GM12878 (cell line): ENCODE measurements at regions not wholly inside any gene's neighbourhood (a gene's known extent, or its start where the extent isn't known, plus 50 kb on each side); places are given as distances from the start of the nearest gene placed in this dataset.

Experiments used
- BHLHE40 ChIP-seq, 2 experiments: fragments of 450-650 bp in 1 of 2; IDR thresholded peaks; 2 replicates each; pipeline ENCODE4 v1.6.1; 2011 to 2017; ENCODE audit warnings: low read depth in 2 of 2, borderline replicate concordance in 1 of 2, improper control_type of control experiment in 1 of 2, low read length in 1 of 2, mild to moderate bottlenecking in 1 of 2
- BRCA1 ChIP-seq: IDR thresholded peaks from 2 replicates; pipeline ENCODE4 v1.6.1; 2011; ENCODE audit warnings: low read depth, low read length, improper control_type of control experiment
- E2F8 ChIP-seq: fragments of 450-650 bp; IDR thresholded peaks from 2 replicates; pipeline ENCODE4 v1.6.1; 2018; ENCODE audit warnings: mild to moderate bottlenecking, low read depth, moderate library complexity; ENCODE audit not compliant: partially characterized antibody
- EP300 ChIP-seq, 2 experiments: fragments of 150-350 bp in 1 of 2; IDR thresholded peaks; 2 replicates each; pipeline ENCODE4 v1.6.1; 2011 to 2012; ENCODE audit warnings: low read depth in 2 of 2, low read length in 2 of 2, borderline replicate concordance in 1 of 2, improper control_type of control experiment in 1 of 2, inconsistent platforms in 1 of 2; ENCODE audit not compliant: control insufficient read depth in 1 of 2
- HDAC2 ChIP-seq: fragments of 200-600 bp; sonication (generic); IDR thresholded peaks from 2 replicates; pipeline ENCODE4 v1.6.1; 2017
- IKZF2 ChIP-seq, 2 experiments: fragments of 450-650 bp; IDR thresholded peaks; 2 replicates each; pipeline ENCODE4 v1.6.1; 2017; ENCODE audit warnings: mild to moderate bottlenecking in 2 of 2, moderate library complexity in 2 of 2
- IRF4 ChIP-seq: IDR thresholded peaks from 2 replicates; pipeline ENCODE4 v1.6.1; 2011; ENCODE audit warnings: low read depth, low read length
- JUND ChIP-seq: IDR thresholded peaks from 2 replicates; pipeline ENCODE4 v1.6.1; 2012; ENCODE audit warnings: low read depth, mild to moderate bottlenecking, low read length, improper control_type of control experiment, moderate library complexity
- NFXL1 ChIP-seq: fragments of 450-650 bp; IDR thresholded peaks from 2 replicates; pipeline ENCODE4 v1.6.1; 2017; ENCODE audit warnings: antibody characterized with exemption, mild to moderate bottlenecking, borderline replicate concordance
- NFYA ChIP-seq: IDR thresholded peaks from 2 replicates; pipeline ENCODE4 v1.6.1; 2011; ENCODE audit warnings: low read depth, mild to moderate bottlenecking, low read length, improper control_type of control experiment, borderline replicate concordance
- PKNOX1 ChIP-seq: fragments of 450-650 bp; IDR thresholded peaks from 2 replicates; pipeline ENCODE4 v1.6.1; 2016; ENCODE audit warnings: mild to moderate bottlenecking
- RELA ChIP-seq: fragments of 450-650 bp; IDR thresholded peaks from 2 replicates; pipeline ENCODE4 v1.8.0; 2014; ENCODE audit warnings: borderline replicate concordance; ENCODE audit not compliant: partially characterized antibody
- SMAD1 ChIP-seq: fragments of 450-650 bp; IDR thresholded peaks from 2 replicates; pipeline ENCODE4 v1.6.1; 2018; ENCODE audit warnings: mild to moderate bottlenecking, low read depth; ENCODE audit not compliant: partially characterized antibody
- SMC3 ChIP-seq: IDR thresholded peaks from 2 replicates; pipeline ENCODE4 v1.6.1; 2011; ENCODE audit warnings: low read length, improper control_type of control experiment, borderline replicate concordance
- SREBF2 ChIP-seq: IDR thresholded peaks from 2 replicates; pipeline ENCODE4 v1.6.1; 2012; ENCODE audit warnings: mild to moderate bottlenecking, low read length
- SUPT20H ChIP-seq: IDR thresholded peaks from 2 replicates; pipeline ENCODE4 v1.6.1; 2011; ENCODE audit warnings: low read depth, mild to moderate bottlenecking, low read length, moderate library complexity, borderline replicate concordance; ENCODE audit not compliant: control insufficient read depth
- TCF3 ChIP-seq: IDR thresholded peaks from 2 replicates; pipeline ENCODE4 v1.6.1; 2012; ENCODE audit warnings: low read depth, mild to moderate bottlenecking, low read length, borderline replicate concordance; ENCODE audit not compliant: insufficient read depth
- ZBTB4 ChIP-seq: fragments of 450-650 bp; formaldehyde crosslinking; IDR thresholded peaks from 2 replicates; pipeline ENCODE4 v1.4.0; 2022; ENCODE audit warnings: mild to moderate bottlenecking, moderate library complexity
- ZBTB40 ChIP-seq: fragments of 450-650 bp; IDR thresholded peaks from 2 replicates; pipeline ENCODE4 v1.6.1; 2016; ENCODE audit warnings: mild to moderate bottlenecking, moderate library complexity, borderline replicate concordance
- ZNF274 ChIP-seq: IDR thresholded peaks from one replicate; pipeline ENCODE4 v1.8.0; 2011; ENCODE audit not compliant: insufficient read length, insufficient read depth

GRCh38 chr14:71328183-71328582 is 420.9 kb downstream of the PCNX1 start (continued):
- TF ChIP-seq TCF3 (no peak), SREBF2 (no peak), BRCA1 (no peak), ZNF274 (no peak), HDAC2 (no peak), ZBTB40 (no peak), ZBTB4 (CRISPR knock-in tag) (no peak), SMAD1 (no peak), NFYA (no peak), PKNOX1 (no peak), SUPT20H (no peak), IKZF2 (IDR thresholded peaks at IDR 0.05) (peak; percentile 85 to 90; a peak in 3 of 4 replicates), NFXL1 (no peak), SMC3 (peak; percentile 13; the same call in 1 of the 2 replicates), EP300 (IDR thresholded peaks at IDR 0.05; ENCODE audit: borderline replicate concordance in 1 of 2, control insufficient read depth in 1 of 2, low read depth in 2 of 2, low read length in 2 of 2) (peak; percentile 59 to 67; a peak in 1 of 4 replicates), RELA (no peak), E2F8 (no peak), JUND (no peak), BHLHE40 (IDR thresholded peaks at IDR 0.05; ENCODE audit: borderline replicate concordance in 1 of 2, low read depth in 2 of 2, low read length in 1 of 2) (peak; percentile 45 to 56; a peak in 2 of 4 replicates), IRF4 (0 out of 2 replicates have a peak, but pooled peaks have one; percentile 44)
